H9 (cell line): ENCODE measurements at regions not wholly inside any gene's neighbourhood (a gene's known extent, or its start where the extent isn't known, plus 50 kb on each side); places are given as distances from the start of the nearest gene placed in this dataset.

Experiments used
- DNase-seq: peaks from one replicate; pipeline ENCODE4 v3.0.0-alpha.2; 2017
- H2AFZ ChIP-seq: one replicate; pipeline ENCODE4 v1.6.1; 2013; ENCODE audit warnings: mild to moderate bottlenecking, low read length, control low read depth, moderate library complexity
- H2AK5ac ChIP-seq: 2 replicates; pipeline ENCODE4 v1.6.1; 2013; ENCODE audit warnings: low read length, control low read depth, mixed read lengths; ENCODE audit not compliant: insufficient read length
- H2BK120ac ChIP-seq: one replicate; pipeline ENCODE4 v1.6.1; 2013; ENCODE audit warnings: low read depth, mild to moderate bottlenecking, low read length, control low read depth, inconsistent platforms; ENCODE audit not compliant: poor library complexity, severe bottlenecking
- H2BK12ac ChIP-seq: 2 replicates; pipeline ENCODE4 v1.6.1; 2013; ENCODE audit warnings: low read length, control low read depth, mixed read lengths, low read depth; ENCODE audit not compliant: insufficient read length
- H2BK15ac ChIP-seq: 2 replicates; pipeline ENCODE4 v1.6.1; 2013; ENCODE audit warnings: low read depth, low read length, control low read depth
- H2BK20ac ChIP-seq: one replicate; pipeline ENCODE4 v1.6.1; 2013; ENCODE audit warnings: low read depth, mild to moderate bottlenecking, low read length, control low read depth, inconsistent platforms; ENCODE audit not compliant: poor library complexity, severe bottlenecking
- H2BK5ac ChIP-seq: 2 replicates; pipeline ENCODE4 v1.6.1; 2013; ENCODE audit warnings: low read length, control low read depth, mixed read lengths; ENCODE audit not compliant: insufficient read length
- H3K14ac ChIP-seq: 2 replicates; pipeline ENCODE4 v1.6.1; 2013; ENCODE audit warnings: low read length, control low read depth; ENCODE audit not compliant: insufficient read depth
- H3K18ac ChIP-seq: 2 replicates; pipeline ENCODE4 v1.6.1; 2013; ENCODE audit warnings: low read depth, mild to moderate bottlenecking, mixed read lengths, low read length, control low read depth; ENCODE audit not compliant: insufficient read length
- H3K23ac ChIP-seq: 2 replicates; pipeline ENCODE4 v1.6.1; 2013; ENCODE audit warnings: low read length, control low read depth, mixed read lengths, low read depth; ENCODE audit not compliant: insufficient read length
- H3K23me2 ChIP-seq: 2 replicates; pipeline ENCODE4 v1.6.1; 2013; ENCODE audit warnings: low read depth, mild to moderate bottlenecking, mixed read lengths, low read length, control low read depth; ENCODE audit not compliant: insufficient read length, poor library complexity, severe bottlenecking
- H3K27ac ChIP-seq: 2 replicates; pipeline ENCODE4 v1.5.1; 2013; ENCODE audit warnings: low read length, control low read depth, mixed read lengths, low read depth; ENCODE audit not compliant: insufficient read length
- H3K27me3 ChIP-seq: 2 replicates; pipeline ENCODE4 v1.6.1; 2013; ENCODE audit warnings: low read length, control low read depth, inconsistent platforms; ENCODE audit not compliant: insufficient read depth
- H3K4ac ChIP-seq: 2 replicates; pipeline ENCODE4 v1.6.1; 2013; ENCODE audit warnings: low read depth, mild to moderate bottlenecking, control low read depth, inconsistent platforms, low read length, moderate library complexity
- H3K4me1 ChIP-seq: 2 replicates; pipeline ENCODE4 v1.6.1; 2013; ENCODE audit warnings: low read length, control low read depth, inconsistent platforms; ENCODE audit not compliant: insufficient read depth
- H3K4me2 ChIP-seq: 2 replicates; pipeline ENCODE4 v1.6.1; 2013; ENCODE audit warnings: low read length, control low read depth, mixed read lengths; ENCODE audit not compliant: insufficient read length, insufficient read depth
- H3K56ac ChIP-seq: 2 replicates; pipeline ENCODE4 v1.6.1; 2013; ENCODE audit warnings: low read depth, mild to moderate bottlenecking, mixed read lengths, low read length, control low read depth; ENCODE audit not compliant: insufficient read length
- H3K79me1 ChIP-seq: 2 replicates; pipeline ENCODE4 v1.6.1; 2013; ENCODE audit warnings: low read depth, mild to moderate bottlenecking, moderate library complexity, low read length, control low read depth, inconsistent platforms; ENCODE audit not compliant: insufficient read depth, poor library complexity, severe bottlenecking
- H3K79me2 ChIP-seq: 2 replicates; pipeline ENCODE4 v1.6.1; 2013; ENCODE audit warnings: low read length, control low read depth, inconsistent platforms; ENCODE audit not compliant: insufficient read depth
- H3K9ac ChIP-seq: 2 replicates; pipeline ENCODE4 v1.6.1; 2013; ENCODE audit warnings: low read length, control low read depth, mixed read lengths; ENCODE audit not compliant: insufficient read length; ENCODE audit errors: extremely low read depth
- H3K9me3 ChIP-seq: one replicate; pipeline ENCODE4 v1.6.1; 2013; ENCODE audit warnings: low read depth, low read length, inconsistent platforms; ENCODE audit not compliant: control insufficient read depth
- H3T11ph ChIP-seq: one replicate; pipeline ENCODE4 v1.6.1; 2013; ENCODE audit warnings: mild to moderate bottlenecking, low read length, control low read depth, inconsistent platforms
- H4K20me1 ChIP-seq: one replicate; pipeline ENCODE4 v1.6.1; 2013; ENCODE audit not compliant: control insufficient read depth, insufficient read length, insufficient read depth
- H4K5ac ChIP-seq: 2 replicates; pipeline ENCODE4 v1.6.1; 2013; ENCODE audit warnings: low read depth, mild to moderate bottlenecking, mixed read lengths, low read length, control low read depth; ENCODE audit not compliant: insufficient read length
- H4K8ac ChIP-seq: replicated peaks from 2 replicates; pipeline ENCODE4 v1.6.1; 2013; ENCODE audit warnings: low read length, control low read depth, mixed read lengths, low read depth; ENCODE audit not compliant: insufficient read length
- H4K91ac ChIP-seq: 2 replicates; pipeline ENCODE4 v1.6.1; 2013; ENCODE audit warnings: low read depth, mild to moderate bottlenecking, moderate library complexity, mixed read lengths, low read length, control low read depth; ENCODE audit not compliant: insufficient read length
- H3K27ac Mint-ChIP-seq, 3 experiments: 2 replicates in 2 of 3; 3 replicates in 1 of 3; pipeline ENCODE4 v1.8.0; 2020 to 2021; ENCODE audit warnings: mixed read lengths in 3 of 3, mild to moderate bottlenecking in 1 of 3, moderate library complexity in 1 of 3
- H3K27me3 Mint-ChIP-seq: 2 replicates; pipeline ENCODE4 v1.8.0; 2021; ENCODE audit warnings: low read depth, mild to moderate bottlenecking, moderate library complexity, mixed read lengths
- H3K36me3 Mint-ChIP-seq, 3 experiments: 2 replicates in 2 of 3; 3 replicates in 1 of 3; pipeline ENCODE4 v1.8.0; 2020 to 2021; ENCODE audit warnings: low read depth in 3 of 3, mixed read lengths in 3 of 3; ENCODE audit not compliant: insufficient read depth in 1 of 3
- H3K4me1 Mint-ChIP-seq, 2 experiments: 2 replicates each; pipeline ENCODE4 v1.8.0; 2020; ENCODE audit warnings: mixed read lengths in 2 of 2
- H3K4me3 Mint-ChIP-seq, 2 experiments: 2 replicates in 1 of 2; 3 replicates in 1 of 2; pipeline ENCODE4 v1.8.0; 2020 to 2021; ENCODE audit warnings: mild to moderate bottlenecking in 2 of 2, mixed read lengths in 2 of 2, moderate library complexity in 1 of 2
- H3K9me3 Mint-ChIP-seq, 2 experiments: 2 replicates in 1 of 2; 3 replicates in 1 of 2; pipeline ENCODE4 v1.8.0; 2020; ENCODE audit warnings: mild to moderate bottlenecking in 2 of 2, mixed read lengths in 2 of 2, moderate library complexity in 1 of 2
- WGBS: extraction: QIAGEN DNeasy Blood & Tissue Kit; methylation state at CpG from one replicate; pipeline ENCODE4 v1.1.7; 2013; ENCODE audit warnings: missing lambda C conversion rate, low lambda C conversion rate, mixed read lengths; ENCODE audit not compliant: insufficient read length; ENCODE audit errors: extremely low coverage; 5-methylcytosine and 5-hydroxymethylcytosine counted together
- TF ChIP-seq, protein P1 (sequence below): fragments of 200-600 bp; sonication (generic); conservative IDR thresholded peaks from 3 replicates; pipeline ENCODE4 v1.8.0; 2021; ENCODE audit warnings: antibody characterized with exemption, mild to moderate bottlenecking

DNA sequence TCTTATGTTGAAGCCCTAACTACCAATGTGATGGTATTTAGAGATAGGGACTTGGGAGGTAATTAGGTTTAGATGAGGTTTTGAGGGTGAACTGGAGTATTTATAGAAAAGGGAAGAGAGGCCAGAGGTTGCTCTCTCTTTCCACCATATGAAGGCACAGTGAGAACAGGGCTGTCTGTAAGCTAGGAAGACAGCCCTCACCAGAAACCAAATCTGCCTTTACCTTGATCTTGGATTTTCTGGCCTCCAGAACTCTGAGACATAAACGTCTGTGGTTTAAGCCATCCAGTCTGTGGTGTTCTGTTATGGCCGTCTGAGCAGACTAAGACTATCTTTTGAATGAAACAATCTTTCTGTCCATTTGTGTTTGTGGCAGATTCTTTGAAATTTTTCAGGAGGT, 223.7 kb downstream of the PDHA2 start:
- Mint-ChIP-seq H3K27me3 (no peaks in the 10 kb centered on the region; the same call in 1 of the 2 replicates), H3K9me3 (peaks cover 0 to under 1% of the 10 kb centered on the region in 2 experiments; a peak in 3 of 5 replicates), H3K27ac (no peak overlapping the region), H3K4me1 (no peaks in the 10 kb centered on the region), H3K4me3 (no peak overlapping the region), H3K36me3 (no peaks in the 10 kb centered on the region; a peak in 1 of 7 replicates)
- Histone ChIP-seq H4K91ac (no peak overlapping the region), H4K8ac (no peak overlapping the region), H3K4ac (no peak overlapping the region), H3K56ac (no peak overlapping the region), H3K4me1 (no peaks in the 10 kb centered on the region), H4K20me1 (no peaks in the 10 kb centered on the region), H3K18ac (no peak overlapping the region), H2AK5ac (no peak overlapping the region), H3K4me2 (no peak overlapping the region), H2AFZ (no peak overlapping the region), H3K9me3 (no peaks in the 10 kb centered on the region), H3K79me1 (no peaks in the 10 kb centered on the region), H2BK12ac (no peak overlapping the region), H3K79me2 (no peaks in the 10 kb centered on the region), H2BK120ac (no peak overlapping the region), H3K27ac (no peak overlapping the region), H2BK15ac (no peak overlapping the region), H3K23ac (no peak overlapping the region), H2BK20ac (no peak overlapping the region), H3K23me2 (no peaks in the 10 kb centered on the region), H3K27me3 (no peaks in the 10 kb centered on the region), H3K9ac (no peak overlapping the region), H3K14ac (no peak overlapping the region), H4K5ac (no peak overlapping the region), H2BK5ac (no peak overlapping the region), H3T11ph (no peak overlapping the region)
- DNase-seq, result no peak
- no CpG with 5 or more reads among the region's 2 CpGs for WGBS
- TF ChIP-seq, protein P1, sequence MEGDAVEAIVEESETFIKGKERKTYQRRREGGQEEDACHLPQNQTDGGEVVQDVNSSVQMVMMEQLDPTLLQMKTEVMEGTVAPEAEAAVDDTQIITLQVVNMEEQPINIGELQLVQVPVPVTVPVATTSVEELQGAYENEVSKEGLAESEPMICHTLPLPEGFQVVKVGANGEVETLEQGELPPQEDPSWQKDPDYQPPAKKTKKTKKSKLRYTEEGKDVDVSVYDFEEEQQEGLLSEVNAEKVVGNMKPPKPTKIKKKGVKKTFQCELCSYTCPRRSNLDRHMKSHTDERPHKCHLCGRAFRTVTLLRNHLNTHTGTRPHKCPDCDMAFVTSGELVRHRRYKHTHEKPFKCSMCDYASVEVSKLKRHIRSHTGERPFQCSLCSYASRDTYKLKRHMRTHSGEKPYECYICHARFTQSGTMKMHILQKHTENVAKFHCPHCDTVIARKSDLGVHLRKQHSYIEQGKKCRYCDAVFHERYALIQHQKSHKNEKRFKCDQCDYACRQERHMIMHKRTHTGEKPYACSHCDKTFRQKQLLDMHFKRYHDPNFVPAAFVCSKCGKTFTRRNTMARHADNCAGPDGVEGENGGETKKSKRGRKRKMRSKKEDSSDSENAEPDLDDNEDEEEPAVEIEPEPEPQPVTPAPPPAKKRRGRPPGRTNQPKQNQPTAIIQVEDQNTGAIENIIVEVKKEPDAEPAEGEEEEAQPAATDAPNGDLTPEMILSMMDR, result no peak
